A673 (cell line): ENCODE measurements at regions not wholly inside any gene's neighbourhood (a gene's known extent, or its start where the extent isn't known, plus 50 kb on each side); places are given as distances from the start of the nearest gene placed in this dataset.

Source experiments
- CTCF ChIP-seq: fragments of 300-800, 200-600 bp; sonication (generic); conservative IDR thresholded peaks from 2 replicates; pipeline ENCODE4 v1.5.1; 2017; ENCODE audit warnings: low read depth, mild to moderate bottlenecking, antibody characterized with exemption, low read length, moderate library complexity, mixed read lengths
- EZH2 ChIP-seq: fragments of 200-600 bp; sonication (generic); IDR thresholded peaks from 2 replicates; pipeline ENCODE4 v1.6.1; 2017; ENCODE audit warnings: borderline replicate concordance, low read depth, mild to moderate bottlenecking, mixed read lengths, antibody characterized with exemption, low read length; ENCODE audit not compliant: poor library complexity, severe bottlenecking

- TF ChIP-seq CTCF (no peak), EZH2 (no peak)
These were observed 186.8 kb downstream of the ACTL7B start for GRCh38 chr9:108668938-108669335.
